IgD-negative memory B cell (primary cell): ENCODE measurements at regions not wholly inside any gene's neighbourhood (a gene's known extent, or its start where the extent isn't known, plus 50 kb on each side); places are given as distances from the start of the nearest gene placed in this dataset.
A peak's percentile ranks its signal among the peaks of the same experiment; 100 is the strongest.
"Not testable (repeated sequence)": the region's sequence is repeated elsewhere in the genome, so short reads cannot be mapped to it uniquely, and the experiment has no call there.

ENCODE experiments used
- H3K27ac Mint-ChIP-seq, 3 donors: one replicate each; pipeline ENCODE4 v1.8.0; 2020 to 2022; ENCODE audit warnings: mild to moderate bottlenecking in 3 of 3, mixed read lengths in 3 of 3, moderate library complexity in 1 of 3
- H3K27me3 Mint-ChIP-seq: one replicate; pipeline ENCODE4 v1.8.0; 2021; ENCODE audit warnings: mixed read lengths
- H3K36me3 Mint-ChIP-seq: one replicate; pipeline ENCODE4 v1.8.0; 2020; ENCODE audit warnings: mild to moderate bottlenecking, mixed read lengths
- H3K4me1 Mint-ChIP-seq, 3 donors: one replicate each; pipeline ENCODE4 v1.8.0; 2020 to 2022; ENCODE audit warnings: mixed read lengths in 3 of 3, mild to moderate bottlenecking in 1 of 3
- H3K4me3 Mint-ChIP-seq, 4 donors: one replicate each; pipeline ENCODE4 v1.8.0; 2020 to 2022; ENCODE audit warnings: mild to moderate bottlenecking in 4 of 4, mixed read lengths in 4 of 4, moderate library complexity in 3 of 4
- H3K9me3 Mint-ChIP-seq, 3 donors: one replicate each; pipeline ENCODE4 v1.8.0; 2020 to 2021; ENCODE audit warnings: mixed read lengths in 3 of 3, mild to moderate bottlenecking in 1 of 3

DNA sequence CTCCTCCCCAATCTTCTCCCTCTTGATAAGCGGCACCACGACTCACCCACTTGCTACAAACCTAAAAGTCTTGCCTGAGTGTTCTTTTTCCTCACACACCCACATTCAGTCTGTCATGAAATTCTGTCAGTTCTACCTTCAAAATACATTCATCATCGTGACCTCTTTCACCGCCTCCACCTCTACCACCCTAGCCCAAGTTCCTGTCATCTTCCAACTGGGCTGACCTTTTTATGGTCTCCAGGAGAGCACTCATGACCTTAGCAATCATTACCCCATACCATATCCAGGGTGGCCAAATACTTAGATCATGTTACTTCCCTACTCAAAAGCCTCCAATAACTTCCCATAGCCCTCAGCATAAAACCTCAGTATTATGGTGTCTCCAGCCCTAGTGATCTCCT, 110.4 kb upstream of the TSC22D1 start:
- Mint-ChIP-seq H3K4me3 (no peak overlapping the region), H3K27me3 (peaks cover 5% of the 10 kb centered on the region), H3K27ac (no peak overlapping the region), H3K4me1 (peaks cover 0 to 3% (median 0%) of the 10 kb centered on the region in 3 donors), H3K36me3 (no peaks in the 10 kb centered on the region), H3K9me3 (peaks cover 2 to 4% (median 3%) of the 10 kb centered on the region in 3 donors)

DNA sequence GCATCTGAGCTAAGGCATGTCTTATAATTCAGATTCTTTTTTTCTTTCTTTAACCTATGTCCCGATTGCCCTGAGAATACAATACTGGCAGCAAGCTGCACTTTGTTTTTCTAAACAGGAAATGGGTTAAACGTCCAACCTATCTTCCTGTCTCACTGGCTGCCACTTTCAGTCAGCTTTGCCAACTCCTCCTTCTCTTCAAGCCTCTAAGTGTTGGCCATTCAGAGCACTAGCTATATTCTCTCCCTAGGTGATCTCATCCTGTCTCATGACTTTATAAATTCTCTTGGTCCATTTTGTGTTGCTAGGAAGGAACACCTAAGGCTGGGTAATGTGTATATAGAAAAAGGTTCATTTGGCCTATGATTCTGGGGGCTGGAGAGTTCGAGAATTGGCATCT, 109.5 kb upstream of the TSC22D1 start:
- Mint-ChIP-seq H3K9me3 (peaks cover 2 to 4% (median 4%) of the 10 kb centered on the region in 3 donors), H3K4me3 (no peak overlapping the region), H3K27me3 (peaks cover 5% of the 10 kb centered on the region), H3K36me3 (no peaks in the 10 kb centered on the region), H3K27ac (no peak overlapping the region), H3K4me1 (peaks cover 0 to 5% (median 0%) of the 10 kb centered on the region in 3 donors)

DNA sequence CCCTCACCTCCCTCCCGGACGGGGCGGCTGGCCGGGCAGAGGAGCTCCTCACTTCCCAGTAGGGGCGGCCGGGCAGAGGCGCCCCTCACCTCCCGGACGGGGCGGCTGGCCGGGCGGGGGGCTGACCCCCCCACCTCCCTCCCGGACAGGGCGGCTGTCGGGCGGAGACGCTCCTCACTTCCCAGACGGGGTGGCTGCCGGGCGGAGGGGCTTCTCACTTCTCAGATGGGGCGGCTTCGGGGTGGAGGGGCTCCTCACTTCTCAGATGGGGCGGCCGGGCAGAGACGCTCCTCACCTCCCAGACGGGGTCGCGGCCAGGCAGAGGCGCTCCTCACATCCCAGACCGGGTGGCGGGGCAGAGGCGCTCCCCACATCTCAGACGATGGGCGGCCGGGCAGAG, 106.3 kb upstream of the TSC22D1 start:
- H3K27me3 Mint-ChIP-seq = not testable (repeated sequence)

DNA sequence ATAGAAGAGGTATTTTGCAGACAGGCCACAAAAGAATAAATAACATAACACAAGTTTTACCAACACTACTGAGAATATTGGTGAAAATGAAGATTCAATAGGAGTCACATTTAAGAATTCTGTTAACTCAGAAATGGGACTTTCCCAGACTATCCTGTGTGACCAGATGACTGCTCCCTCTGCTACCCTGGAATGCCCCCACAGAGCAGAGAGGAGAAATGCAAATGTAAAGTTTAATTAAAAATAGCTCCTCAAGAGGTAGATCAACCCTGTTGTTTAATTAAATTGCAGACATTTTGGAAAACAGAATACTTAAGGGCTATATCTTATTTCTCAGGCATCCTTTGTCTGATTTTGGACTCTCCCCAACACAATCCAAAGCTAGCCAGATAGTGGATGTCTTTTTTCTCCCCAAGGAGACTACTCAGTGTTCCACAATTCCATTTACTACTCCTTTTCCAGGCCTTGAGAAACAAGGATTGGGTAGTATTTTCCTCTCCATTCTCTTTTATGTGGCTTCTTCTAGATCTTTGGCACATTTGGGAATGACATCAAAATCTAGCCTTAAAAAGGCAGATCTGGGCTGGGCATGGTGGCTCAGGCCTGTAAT, 104.7 kb upstream of the TSC22D1 start:
- H3K36me3 Mint-ChIP-seq = no peaks in the 10 kb centered on the region
- H3K4me1 Mint-ChIP-seq = peaks cover 0 to 2% (median 0%) of the 10 kb centered on the region in 3 donors
- H3K9me3 Mint-ChIP-seq = peaks cover 0 to 4% (median 3%) of the 10 kb centered on the region in 3 donors
- peak overlapping the region in 1 of 4 donors; percentile 13 for H3K4me3 Mint-ChIP-seq
- no peaks in the 10 kb centered on the region for H3K27me3 Mint-ChIP-seq
- H3K27ac Mint-ChIP-seq = no peak overlapping the region

More for the DNA sequence above, 106.3 kb upstream of the TSC22D1 start:
- H3K4me1 Mint-ChIP-seq, H3K36me3 Mint-ChIP-seq, H3K4me3 Mint-ChIP-seq, H3K9me3 Mint-ChIP-seq, H3K27ac Mint-ChIP-seq: not testable (repeated sequence)

DNA sequence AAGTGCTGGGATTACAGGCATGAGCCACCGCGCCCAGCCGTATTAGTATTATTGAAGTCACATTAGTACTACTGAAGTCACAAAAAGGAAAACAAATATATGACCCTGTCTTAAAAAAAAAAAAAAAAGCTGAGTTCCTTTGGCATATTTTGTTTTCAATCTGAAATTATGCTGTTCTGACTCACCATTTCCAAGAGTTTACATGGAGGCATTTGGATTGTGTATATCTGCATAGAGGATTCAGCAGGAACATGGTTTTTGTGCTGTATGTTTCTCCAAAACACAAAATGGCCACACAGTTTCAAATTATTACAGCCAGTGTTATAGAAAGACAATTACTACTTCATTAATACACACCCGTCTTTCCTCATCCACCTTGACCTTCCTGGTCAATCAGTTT, 103.5 kb upstream of the TSC22D1 start:
- Mint-ChIP-seq H3K4me1 (peaks cover 0 to 2% (median 0%) of the 10 kb centered on the region in 3 donors), H3K9me3 (peaks cover 0 to 4% (median 3%) of the 10 kb centered on the region in 3 donors), H3K36me3 (no peaks in the 10 kb centered on the region), H3K27me3 (no peaks in the 10 kb centered on the region), H3K27ac (no peak overlapping the region), H3K4me3 (no peak overlapping the region)

DNA sequence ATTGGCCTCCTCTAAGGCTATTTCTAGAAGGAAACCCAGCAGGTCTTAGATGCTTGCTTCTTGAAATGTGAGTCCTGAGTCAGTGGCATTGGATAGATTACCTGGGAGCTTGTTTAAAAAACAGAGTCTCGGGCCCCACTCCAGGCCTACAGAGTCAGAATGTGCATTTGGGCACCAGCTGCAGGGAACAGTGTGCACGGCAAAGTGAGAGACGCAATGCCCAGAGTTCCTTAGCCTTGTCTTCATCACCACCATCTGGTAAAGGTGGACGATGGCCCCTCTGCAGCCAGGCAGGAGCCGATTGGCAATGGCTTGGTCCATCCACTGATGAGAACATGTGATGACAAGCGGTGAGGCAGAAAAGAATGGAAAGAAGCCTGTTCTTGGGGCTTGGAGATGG, 102.1 kb upstream of the TSC22D1 start:
- peaks cover 0 to 3% (median 1%) of the 10 kb centered on the region in 3 donors for H3K9me3 Mint-ChIP-seq
- no peak overlapping the region for H3K27ac Mint-ChIP-seq
- H3K4me3 Mint-ChIP-seq = no peak overlapping the region
- H3K27me3 Mint-ChIP-seq = no peaks in the 10 kb centered on the region
- peaks cover 0 to 2% (median 0%) of the 10 kb centered on the region in 3 donors for H3K4me1 Mint-ChIP-seq
- H3K36me3 Mint-ChIP-seq = no peaks in the 10 kb centered on the region

DNA sequence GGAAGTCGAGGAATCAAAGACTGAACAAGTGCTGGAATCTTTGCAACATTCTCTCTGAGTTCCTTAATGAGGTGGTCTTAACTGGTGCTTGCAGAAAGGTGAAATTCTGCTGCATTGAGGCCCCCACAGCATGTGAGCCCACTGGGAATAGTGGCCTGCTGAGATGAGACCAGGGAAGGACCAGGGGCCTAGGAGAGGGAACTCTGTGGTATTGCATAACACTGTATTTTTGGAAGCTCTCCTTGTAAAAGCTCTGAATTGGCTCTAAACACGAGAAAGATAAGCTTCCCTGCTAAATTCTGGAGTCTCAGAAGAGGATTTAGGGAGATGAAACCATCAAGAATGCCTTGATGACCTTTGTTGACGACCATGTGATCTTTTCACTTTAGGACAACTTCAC, 100.4 kb upstream of the TSC22D1 start:
- Mint-ChIP-seq H3K4me1 (peaks cover 0 to 2% (median 0%) of the 10 kb centered on the region in 3 donors), H3K4me3 (no peak overlapping the region), H3K36me3 (no peaks in the 10 kb centered on the region), H3K27me3 (no peaks in the 10 kb centered on the region), H3K9me3 (peaks cover 0 to 3% (median 1%) of the 10 kb centered on the region in 3 donors), H3K27ac (peak overlapping the region in 1 of 3 donors; percentile 57)

DNA sequence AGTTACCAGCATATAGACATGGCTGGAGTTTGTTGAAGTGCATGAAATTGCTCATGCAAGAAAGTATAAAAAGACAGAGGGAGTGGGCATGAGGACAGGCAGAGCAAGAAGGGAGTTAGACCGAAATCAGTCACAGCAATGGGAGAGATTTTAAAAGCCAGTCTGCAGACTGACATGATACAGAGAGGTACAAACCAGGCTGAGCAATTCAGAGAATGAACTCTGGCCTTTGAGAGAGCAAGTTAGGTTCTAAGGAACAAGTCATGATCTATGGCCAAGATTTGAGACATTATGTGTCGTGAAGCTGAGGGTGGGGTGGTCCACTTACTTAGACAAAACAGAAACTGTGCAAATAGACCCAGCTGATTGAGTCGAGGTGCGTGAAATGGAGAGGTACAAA, 93.4 kb upstream of the TSC22D1 start:
- Mint-ChIP-seq H3K27me3 (no peaks in the 10 kb centered on the region), H3K9me3 (no peaks in the 10 kb centered on the region), H3K27ac (no peak overlapping the region), H3K4me3 (no peak overlapping the region), H3K36me3 (no peaks in the 10 kb centered on the region), H3K4me1 (no peaks in the 10 kb centered on the region)

DNA sequence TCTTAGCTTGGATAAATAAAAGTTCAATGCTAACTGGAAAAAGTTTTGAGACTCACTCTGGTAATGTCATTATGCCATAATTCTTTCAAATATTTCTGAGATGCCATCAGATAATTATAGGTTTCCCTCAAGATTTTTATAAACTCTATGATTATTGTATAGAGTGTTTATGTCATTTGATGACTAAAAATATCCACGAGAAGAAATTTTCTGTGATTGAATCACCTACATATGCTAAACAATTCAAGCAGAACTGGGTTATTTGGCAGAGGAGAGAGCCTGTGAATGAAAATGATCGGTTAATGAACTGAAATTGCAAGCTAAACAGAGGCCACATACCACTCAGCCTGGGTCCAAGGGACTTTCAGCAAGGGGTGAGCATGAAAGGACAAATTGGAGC, 92.6 kb upstream of the TSC22D1 start:
- Mint-ChIP-seq H3K27ac (no peak overlapping the region), H3K36me3 (no peaks in the 10 kb centered on the region), H3K4me1 (no peaks in the 10 kb centered on the region)

DNA sequence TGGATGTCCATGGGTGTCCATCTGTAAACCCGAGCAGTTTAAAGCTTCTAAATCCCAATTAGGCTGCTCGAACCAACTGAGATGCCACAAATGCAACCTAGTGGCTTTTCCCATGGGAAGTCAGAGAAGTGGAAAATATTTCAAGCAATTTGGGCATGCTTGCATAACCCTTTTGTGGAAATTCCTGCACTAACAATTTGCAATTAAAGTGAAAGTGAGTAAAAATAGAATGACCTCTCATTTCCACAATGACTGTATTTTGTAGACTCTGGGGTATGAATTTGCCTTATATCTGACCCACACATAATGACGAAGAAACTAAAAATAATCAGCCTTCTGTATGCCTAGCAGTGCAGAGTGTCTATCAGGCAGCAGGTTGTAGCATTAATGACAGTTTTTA, 91.8 kb upstream of the TSC22D1 start:
- Mint-ChIP-seq H3K4me1 (no peaks in the 10 kb centered on the region), H3K27me3 (no peaks in the 10 kb centered on the region), H3K36me3 (no peaks in the 10 kb centered on the region), H3K27ac (no peak overlapping the region), H3K4me3 (no peak overlapping the region), H3K9me3 (no peaks in the 10 kb centered on the region)

More for the DNA sequence above, 92.6 kb upstream of the TSC22D1 start:
- no peak overlapping the region for H3K4me3 Mint-ChIP-seq
- H3K27me3 Mint-ChIP-seq = no peaks in the 10 kb centered on the region
- no peaks in the 10 kb centered on the region for H3K9me3 Mint-ChIP-seq

DNA sequence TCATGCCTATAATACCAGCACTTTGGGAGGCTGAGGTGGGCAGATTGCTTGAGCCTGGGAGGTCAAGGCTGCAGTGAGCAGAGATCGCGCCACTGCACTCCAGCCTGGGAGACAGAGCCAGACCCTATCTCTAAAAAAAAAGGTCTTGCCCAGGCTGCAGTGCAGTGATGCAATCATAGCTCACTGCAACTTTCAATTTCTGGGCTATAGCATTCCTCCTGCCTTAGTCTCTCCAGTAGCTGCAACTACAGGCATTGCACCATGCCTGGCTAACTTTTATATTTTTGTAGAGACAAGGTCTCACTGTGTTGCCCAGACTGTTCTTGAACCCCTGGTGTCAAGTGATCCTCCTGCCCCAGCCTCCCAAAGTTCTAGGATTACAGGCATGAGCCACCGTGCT, 90.4 kb upstream of the TSC22D1 start:
- not testable (repeated sequence) for H3K27ac Mint-ChIP-seq, H3K4me1 Mint-ChIP-seq, H3K9me3 Mint-ChIP-seq, H3K36me3 Mint-ChIP-seq, H3K27me3 Mint-ChIP-seq, H3K4me3 Mint-ChIP-seq

DNA sequence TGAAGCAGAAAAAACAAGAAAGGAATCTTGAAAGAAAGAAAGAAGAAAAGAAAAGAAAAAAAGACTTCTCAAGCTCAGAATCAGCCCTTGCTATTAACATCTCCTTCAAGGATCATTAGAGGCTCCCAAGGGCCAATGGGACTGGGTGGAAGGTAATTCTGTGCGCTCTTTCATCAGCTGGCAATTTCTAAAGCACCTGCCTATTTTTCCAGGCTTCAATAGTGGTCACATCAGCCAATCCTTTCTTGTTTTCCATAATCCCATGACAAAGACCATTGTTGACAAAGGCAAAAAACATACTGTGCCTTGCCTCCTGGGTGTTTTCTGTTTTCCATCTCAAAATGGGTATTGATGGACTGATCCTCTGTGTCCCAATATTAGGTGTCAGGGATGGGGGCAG, 88.2 kb upstream of the TSC22D1 start:
- H3K4me3 Mint-ChIP-seq = no peak overlapping the region
- peaks cover 2% of the 10 kb centered on the region for H3K27me3 Mint-ChIP-seq
- no peaks in the 10 kb centered on the region for H3K36me3 Mint-ChIP-seq
- no peak overlapping the region for H3K27ac Mint-ChIP-seq
- no peaks in the 10 kb centered on the region for H3K4me1 Mint-ChIP-seq
- H3K9me3 Mint-ChIP-seq = no peaks in the 10 kb centered on the region

DNA sequence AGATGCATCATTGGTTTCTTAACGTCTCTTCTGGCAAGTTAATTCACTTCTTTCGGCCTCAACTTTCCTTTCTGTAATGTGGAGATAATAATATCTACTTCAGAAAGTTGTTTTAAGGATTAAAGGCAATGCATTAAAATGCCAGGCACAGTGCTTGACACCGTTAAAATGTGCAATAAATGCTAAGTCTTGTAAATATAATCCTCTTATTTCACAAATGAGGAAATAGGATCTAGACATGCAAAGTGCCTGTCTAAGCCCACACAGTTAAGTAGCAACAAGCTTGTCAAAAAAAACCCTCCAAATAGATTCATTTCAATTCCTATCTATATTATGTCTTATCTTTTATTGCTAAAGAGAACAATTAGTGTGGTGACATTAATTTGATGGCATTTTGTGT, 86.4 kb upstream of the TSC22D1 start:
- H3K9me3 Mint-ChIP-seq = no peaks in the 10 kb centered on the region
- H3K4me3 Mint-ChIP-seq = no peak overlapping the region
- peaks cover 2% of the 10 kb centered on the region for H3K27me3 Mint-ChIP-seq
- no peak overlapping the region for H3K27ac Mint-ChIP-seq
- H3K4me1 Mint-ChIP-seq = no peaks in the 10 kb centered on the region
- no peaks in the 10 kb centered on the region for H3K36me3 Mint-ChIP-seq

DNA sequence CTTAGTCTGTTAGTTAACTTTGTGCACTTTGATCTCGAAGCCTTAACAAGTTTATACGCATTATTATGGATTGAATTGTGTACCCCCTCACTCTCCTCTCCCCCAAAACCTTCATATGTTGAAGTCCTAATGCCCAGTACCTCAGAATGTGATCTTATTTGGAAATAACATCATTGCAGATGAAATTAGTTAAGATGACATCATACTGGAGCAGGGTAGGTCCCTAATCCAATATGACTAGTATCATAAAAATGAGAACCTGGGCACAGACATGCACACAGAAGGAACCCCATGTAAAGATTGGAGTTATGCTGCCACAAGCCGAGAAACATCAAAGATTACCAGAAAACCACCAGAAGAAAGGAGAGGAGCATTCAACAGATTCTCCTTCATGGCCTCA, 85.8 kb upstream of the TSC22D1 start:
- Mint-ChIP-seq H3K27ac (no peak overlapping the region), H3K4me1 (no peaks in the 10 kb centered on the region), H3K9me3 (no peaks in the 10 kb centered on the region), H3K27me3 (peaks cover 2% of the 10 kb centered on the region), H3K4me3 (no peak overlapping the region), H3K36me3 (no peaks in the 10 kb centered on the region)

DNA sequence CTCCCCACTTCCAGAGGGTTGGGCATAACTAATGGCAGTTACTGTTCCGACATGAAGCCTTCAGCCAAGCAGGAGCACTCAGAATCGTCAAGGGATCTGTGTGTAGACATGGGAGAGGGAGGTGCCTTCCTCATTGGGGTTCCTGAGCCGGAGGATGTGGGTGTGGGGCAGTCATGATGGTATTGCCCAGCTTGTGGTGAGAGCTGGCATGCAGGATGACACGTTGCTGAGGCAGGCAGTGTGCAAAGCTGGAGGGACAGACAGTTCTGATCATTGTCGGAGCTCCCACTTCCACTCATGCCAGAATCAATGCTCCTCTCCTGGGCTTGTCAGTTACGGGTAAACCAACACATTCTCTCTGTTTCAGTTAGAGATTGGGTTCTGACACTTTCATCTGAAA, 83.9 kb upstream of the TSC22D1 start:
- Mint-ChIP-seq H3K4me1 (no peaks in the 10 kb centered on the region), H3K27me3 (peaks cover 2% of the 10 kb centered on the region), H3K9me3 (no peaks in the 10 kb centered on the region), H3K36me3 (no peaks in the 10 kb centered on the region), H3K27ac (no peak overlapping the region), H3K4me3 (no peak overlapping the region)

DNA sequence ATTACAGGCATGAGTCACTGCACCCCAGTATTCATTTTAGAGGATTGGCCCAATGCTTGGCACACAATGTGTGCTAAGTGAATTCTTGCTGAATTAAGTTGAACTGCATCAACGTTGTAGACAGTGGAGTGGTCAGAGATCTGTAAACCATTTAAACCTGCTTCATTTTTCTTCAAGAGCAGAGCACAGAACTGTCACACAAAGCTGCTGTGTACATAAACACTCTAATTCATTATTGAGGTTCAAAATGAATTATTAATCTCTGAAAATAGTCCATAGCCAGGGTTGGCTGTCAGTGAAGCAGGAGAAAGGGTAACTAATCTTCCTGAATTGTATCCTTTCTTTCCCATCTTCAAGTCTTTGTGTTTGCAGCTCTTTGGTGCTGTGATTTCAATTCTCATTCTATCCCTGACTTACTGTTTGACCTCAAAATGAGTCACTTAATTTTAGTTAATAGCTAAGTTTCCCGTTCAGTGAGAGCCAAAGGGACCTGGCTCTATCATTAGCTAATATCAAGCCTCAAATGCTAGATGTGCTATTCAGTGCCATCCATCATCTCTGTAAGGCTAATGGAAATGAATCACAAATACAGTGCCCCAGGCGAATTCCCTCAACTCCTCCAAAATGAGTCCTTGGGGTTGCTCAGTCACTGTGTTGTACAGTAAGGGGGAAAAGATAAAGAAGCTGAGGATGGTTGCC, 77.0 kb upstream of the TSC22D1 start:
- Mint-ChIP-seq H3K9me3 (no peaks in the 10 kb centered on the region), H3K36me3 (peaks cover 4% of the 10 kb centered on the region), H3K27me3 (peaks cover 3% of the 10 kb centered on the region), H3K27ac (no peak overlapping the region), H3K4me3 (no peak overlapping the region), H3K4me1 (no peaks in the 10 kb centered on the region)
